GM18867 (cell line): ENCODE measurements at regions not wholly inside any gene's neighbourhood (a gene's known extent, or its start where the extent isn't known, plus 50 kb on each side); places are given as distances from the start of the nearest gene placed in this dataset.
"Not testable (repeated sequence)": the region's sequence is repeated elsewhere in the genome, so short reads cannot be mapped to it uniquely, and the experiment has no call there.

ENCODE experiments used
- ATAC-seq: cut with Tn5 transposase; IDR thresholded peaks from one replicate; pipeline ENCODE4 v1.9.1; 2021; ENCODE audit warnings: mild to moderate bottlenecking, moderate library complexity; ENCODE audit not compliant: unreplicated experiment

- ATAC-seq: not testable (repeated sequence)
Measured at GRCh38 chr7:76852362-76852761, 179.8 kb downstream of the SPDYE17 start.

- not testable (repeated sequence) for ATAC-seq
Measured at GRCh38 chr7:76851617-76852016, 180.5 kb downstream of the SPDYE17 start.

DNA sequence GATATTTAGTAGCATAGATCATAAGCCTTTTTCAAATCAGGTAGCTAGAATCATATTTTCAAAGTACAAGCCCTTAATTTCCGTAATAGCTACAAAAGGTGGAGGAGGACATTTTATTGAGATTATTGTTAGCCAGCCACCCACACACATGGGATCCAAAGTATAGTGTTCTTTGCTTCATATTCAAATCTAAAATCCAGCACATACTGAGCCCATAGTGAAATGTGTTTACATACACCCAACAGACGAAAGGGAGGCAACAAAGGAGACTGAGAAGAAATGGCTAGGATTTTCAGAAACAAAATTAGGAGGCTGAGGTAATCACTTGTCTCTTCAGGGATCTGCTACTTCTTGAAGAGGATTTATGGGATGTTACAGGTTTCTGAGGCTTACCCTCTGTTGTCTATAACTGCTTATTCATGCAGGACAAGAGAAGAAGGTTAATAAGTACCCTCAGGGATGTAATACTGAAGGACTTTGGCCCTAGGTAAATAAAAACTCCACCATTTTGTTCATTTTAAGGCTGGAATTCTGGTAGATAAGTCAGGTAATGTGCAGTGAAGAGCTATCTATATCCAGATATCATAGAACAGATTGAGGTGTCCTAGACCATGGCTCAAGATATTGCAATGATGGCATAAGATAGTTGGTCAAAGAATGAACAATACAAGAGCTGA, 182.1 kb downstream of the SPDYE17 start:
- ATAC-seq: not testable (repeated sequence)

- ATAC-seq: not testable (repeated sequence)
Measured at GRCh38 chr7:76839879-76840278, 192.3 kb downstream of the SPDYE17 start.

GRCh38 chr7:76839214-76839613, 192.9 kb downstream of the SPDYE17 start:
- not testable (repeated sequence) for ATAC-seq

GRCh38 chr7:76838357-76838756, 193.8 kb downstream of the SPDYE17 start:
- not testable (repeated sequence) for ATAC-seq

GRCh38 chr7:76829233-76829632, 202.2 kb upstream of the POMZP3 start:
- ATAC-seq: not testable (repeated sequence)

- ATAC-seq: not testable (repeated sequence)
Measured at GRCh38 chr7:76826181-76826580, 199.1 kb upstream of the POMZP3 start.

GRCh38 chr7:76809856-76810255, 182.8 kb upstream of the POMZP3 start:
- not testable (repeated sequence) for ATAC-seq

DNA sequence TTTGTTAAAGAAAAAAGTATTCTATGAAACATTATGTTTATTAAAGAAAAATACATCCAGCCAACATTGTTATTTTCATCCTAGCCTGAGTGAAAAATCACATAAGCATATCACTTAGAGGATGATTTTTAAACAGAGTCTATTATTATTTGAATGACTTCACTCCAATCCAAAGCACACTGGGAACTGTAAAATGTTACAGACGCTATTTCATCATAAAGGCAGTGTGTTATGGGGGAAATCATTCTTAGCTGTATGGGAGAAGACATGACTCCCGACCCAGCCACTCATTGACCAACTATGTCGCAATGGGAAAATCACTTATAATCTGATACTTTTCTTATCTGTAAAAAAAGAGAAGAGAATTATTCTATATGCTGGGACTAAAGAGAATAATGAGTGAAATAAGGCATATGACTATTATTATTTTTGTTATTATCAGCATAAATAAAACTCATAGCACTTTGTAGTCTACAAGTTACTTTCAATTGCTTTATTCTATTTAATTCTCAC, 180.6 kb upstream of the POMZP3 start:
- not testable (repeated sequence) for ATAC-seq

DNA sequence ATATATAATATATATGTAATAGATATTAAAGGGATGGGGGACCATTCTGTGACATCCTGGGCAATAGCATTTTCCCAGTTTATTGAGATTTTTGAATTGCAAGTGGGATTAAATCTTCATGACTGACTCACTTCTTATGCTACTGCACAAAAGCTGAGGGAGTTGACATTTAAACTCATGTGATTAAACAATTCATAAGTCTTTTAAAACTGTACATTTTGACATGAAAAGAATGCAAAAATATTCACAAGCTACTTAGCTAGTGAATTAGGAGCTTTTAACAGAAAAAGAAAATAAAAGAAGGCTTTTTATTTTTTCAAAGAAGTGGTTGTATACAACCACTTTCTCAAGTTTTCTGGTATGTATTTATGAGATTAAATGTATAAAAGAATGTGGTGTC, 179.4 kb upstream of the POMZP3 start:
- ATAC-seq: not testable (repeated sequence)

DNA sequence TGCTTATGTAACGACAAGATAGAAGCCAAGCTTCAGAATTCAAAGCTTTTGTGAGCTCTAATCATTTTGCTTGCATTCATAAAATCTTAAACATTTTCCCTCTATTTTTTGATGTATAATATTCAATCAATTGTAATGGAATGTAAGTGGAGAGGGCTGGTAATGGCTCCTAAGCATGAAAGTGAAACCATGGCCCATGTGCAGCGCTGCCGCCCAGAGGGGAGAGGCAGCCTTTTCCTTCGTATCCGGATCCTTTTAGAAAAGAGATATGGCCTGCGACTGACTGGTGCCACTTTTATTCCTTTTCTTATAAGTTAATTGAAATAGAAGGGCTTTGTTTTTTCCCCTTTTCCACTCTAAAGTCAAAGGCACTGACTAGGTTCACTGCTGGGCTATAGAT, 178.9 kb upstream of the POMZP3 start:
- ATAC-seq: not testable (repeated sequence)

- not testable (repeated sequence) for ATAC-seq
Measured at GRCh38 chr7:76805262-76805661, 178.2 kb upstream of the POMZP3 start.

DNA sequence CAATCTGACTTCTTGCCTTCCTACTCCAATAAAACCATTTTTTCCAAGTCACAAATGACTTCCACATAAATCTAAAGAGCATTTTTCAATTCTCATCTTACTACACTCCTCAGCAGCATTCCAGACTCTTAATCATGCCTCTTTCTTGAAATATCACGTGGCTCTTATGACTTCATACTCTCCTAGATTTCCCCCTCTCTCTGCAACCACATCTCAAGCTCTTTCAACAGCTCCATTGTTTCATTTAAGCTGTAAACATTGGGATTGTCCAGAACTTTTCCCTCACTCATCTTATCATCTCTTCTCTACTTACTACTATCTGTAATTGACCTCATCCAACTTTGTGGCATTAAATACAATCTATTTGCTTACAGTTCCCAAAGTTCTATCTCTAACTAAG, 170.6 kb upstream of the POMZP3 start:
- ATAC-seq: not testable (repeated sequence)

DNA sequence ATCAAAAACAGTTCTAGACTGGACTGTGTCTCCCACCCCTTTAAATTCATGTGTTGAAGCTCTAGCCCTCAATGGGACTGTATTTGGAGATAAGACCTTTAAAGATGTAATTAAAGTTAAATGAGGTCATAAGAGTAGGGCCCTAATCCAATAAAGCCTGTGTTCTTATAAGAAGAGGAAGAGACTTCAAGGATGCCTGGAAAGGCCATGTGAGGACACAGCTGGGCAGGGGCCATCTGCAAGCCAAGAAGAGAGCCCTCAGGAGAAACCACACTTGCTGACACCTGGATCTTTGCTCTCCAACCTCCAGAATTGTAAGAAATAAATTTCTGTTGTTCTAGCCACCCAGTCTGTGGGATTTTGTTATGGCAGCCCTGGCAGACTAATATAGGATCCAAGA, 153.6 kb upstream of the POMZP3 start:
- not testable (repeated sequence) for ATAC-seq

DNA sequence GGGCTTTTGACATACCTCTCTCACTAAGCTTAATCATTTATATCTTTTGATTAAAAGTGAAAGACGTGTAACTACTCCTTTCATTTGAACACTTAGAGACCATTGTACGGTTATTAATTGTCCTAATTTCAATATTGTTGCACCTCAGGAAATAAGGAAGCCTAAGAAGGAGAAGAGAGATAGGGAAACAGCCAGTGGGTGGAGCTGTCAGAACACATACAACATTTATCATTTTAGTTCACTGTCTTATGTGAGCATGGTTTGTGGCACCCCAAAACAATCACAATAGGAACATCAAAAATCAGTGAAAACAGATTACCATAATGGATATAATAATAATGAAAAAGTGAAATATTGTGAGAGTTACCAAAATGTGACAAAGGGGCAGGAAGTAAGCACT, 147.2 kb upstream of the POMZP3 start:
- ATAC-seq: not testable (repeated sequence)

- not testable (repeated sequence) for ATAC-seq
Measured at GRCh38 chr7:76771980-76772379, 144.9 kb upstream of the POMZP3 start.

DNA sequence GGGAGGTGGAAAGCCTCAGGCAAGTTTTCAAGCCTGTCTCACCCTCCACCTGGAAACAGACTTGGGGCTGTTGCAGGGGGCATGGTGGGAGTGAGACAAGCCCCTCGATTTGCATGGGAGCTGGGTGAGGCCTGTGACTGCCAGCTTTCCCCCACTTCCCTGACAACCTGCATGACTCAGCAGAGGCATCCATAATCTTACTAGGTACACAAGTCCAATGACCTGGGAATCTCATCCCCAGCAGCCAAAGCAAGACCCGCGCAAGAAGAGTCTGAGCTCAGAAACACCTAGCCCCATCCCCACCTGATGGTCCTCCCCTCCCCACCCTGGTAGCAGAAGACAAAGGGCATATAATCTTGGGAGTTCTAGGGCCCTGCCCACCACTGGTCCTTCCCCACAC, 136.9 kb upstream of the POMZP3 start:
- not testable (repeated sequence) for ATAC-seq

GRCh38 chr7:76760546-76761220, 133.6 kb upstream of the POMZP3 start:
- ATAC-seq: not testable (repeated sequence)

- ATAC-seq: not testable (repeated sequence)
Measured at GRCh38 chr7:76739538-76739937, 112.5 kb upstream of the POMZP3 start.

- not testable (repeated sequence) for ATAC-seq
Measured at GRCh38 chr7:76736724-76737123, 109.6 kb upstream of the POMZP3 start.

- not testable (repeated sequence) for ATAC-seq
Measured at GRCh38 chr7:76736091-76736490, 109.0 kb upstream of the POMZP3 start.
